H1 (cell line): ENCODE measurements at regions not wholly inside any gene's neighbourhood (a gene's known extent, or its start where the extent isn't known, plus 50 kb on each side); places are given as distances from the start of the nearest gene placed in this dataset.

Experiments used
- CTCF ChIA-PET: fragments of 300-600 bp; sonication (Branson Sonifier 250); formaldehyde crosslinking; loops from one replicate; lab custom pipeline; 2021; ENCODE audit not compliant: partially characterized antibody; lab: Charles Lee
- POLR2A ChIA-PET: fragments of 300-600 bp; sonication (Branson Sonifier 250); formaldehyde crosslinking; loops from one replicate; lab custom pipeline; 2021; ENCODE audit warnings: inconsistent platforms; ENCODE audit not compliant: partially characterized antibody; lab: Charles Lee
- DNase-seq, 2 experiments: peaks; one replicate each; pipeline versions ENCODE4 v3.0.0 to v3.0.0-alpha.2; 2010 to 2022; ENCODE audit warnings: low spot score in 2 of 2, low read depth in 1 of 2, mixed read lengths in 1 of 2
- FAIRE-seq: peaks from 2 replicates; lab custom pipeline; 2011; peaks lifted over from hg19 to GRCh38; lab: Jason Lieb, UNC
- H2AFZ ChIP-seq: 2 replicates; pipeline ENCODE4 v1.8.1; 2012; ENCODE audit warnings: low read length, inconsistent platforms
- H2AK5ac ChIP-seq: 2 replicates; pipeline ENCODE4 v1.6.1; 2013; ENCODE audit warnings: low read depth, low read length
- H2BK120ac ChIP-seq: replicated peaks from 2 replicates; pipeline ENCODE3; 2013; ENCODE audit warnings: low read depth, low read length, inconsistent platforms
- H2BK12ac ChIP-seq: 2 replicates; pipeline ENCODE4 v1.6.1; 2013; ENCODE audit warnings: low read depth, low read length
- H2BK15ac ChIP-seq: 2 replicates; pipeline ENCODE4 v1.6.1; 2013; ENCODE audit warnings: low read length
- H2BK20ac ChIP-seq: 2 replicates; pipeline ENCODE4 v1.6.1; 2013; ENCODE audit warnings: low read length
- H2BK5ac ChIP-seq: 2 replicates; pipeline ENCODE4 v1.6.1; 2013; ENCODE audit warnings: low read depth, low read length
- H3K14ac ChIP-seq: 2 replicates; pipeline ENCODE4 v1.6.1; 2013; ENCODE audit warnings: inconsistent platforms; ENCODE audit not compliant: insufficient read length
- H3K18ac ChIP-seq: 2 replicates; pipeline ENCODE4 v1.6.1; 2013; ENCODE audit warnings: low read length; ENCODE audit errors: extremely low read depth
- H3K23ac ChIP-seq: 2 replicates; pipeline ENCODE4 v1.6.1; 2013; ENCODE audit warnings: inconsistent platforms; ENCODE audit not compliant: insufficient read length
- H3K23me2 ChIP-seq: 2 replicates; pipeline ENCODE4 v1.6.1; 2013; ENCODE audit warnings: low read depth, low read length
- H3K27ac ChIP-seq: 2 replicates; pipeline ENCODE4 v1.6.1; 2011; ENCODE audit warnings: low read depth, low read length, inconsistent platforms
- H3K27me3 ChIP-seq, 4 experiments: replicated peaks in 1 of 4; 1 replicate in 1 of 4; 2 replicates in 3 of 4; pipeline versions ENCODE4 v1.6.1 to v1.8.1; 2011 to 2013; ENCODE audit warnings: low read length in 3 of 4, mild to moderate bottlenecking in 3 of 4, inconsistent platforms in 2 of 4, mixed read lengths in 2 of 4, moderate library complexity in 1 of 4; ENCODE audit not compliant: control insufficient read depth in 3 of 4, insufficient read depth in 3 of 4; ENCODE audit errors: extremely low read depth in 1 of 4
- H3K36me3 ChIP-seq, 4 experiments: 2 replicates each; pipeline versions ENCODE4 v1.6.1 to v1.8.1; 2011 to 2013; ENCODE audit warnings: mild to moderate bottlenecking in 4 of 4, low read length in 3 of 4, moderate library complexity in 2 of 4, control low read depth in 1 of 4, inconsistent platforms in 1 of 4; ENCODE audit not compliant: insufficient read depth in 4 of 4, control insufficient read depth in 2 of 4
- H3K4ac ChIP-seq: replicated peaks from 2 replicates; pipeline ENCODE3; 2013; ENCODE audit warnings: low read length, low read depth, mixed read lengths, inconsistent platforms; ENCODE audit not compliant: insufficient read length
- H3K4me1 ChIP-seq, 4 experiments: replicated peaks in 1 of 4; 1 replicate in 1 of 4; 2 replicates in 3 of 4; pipeline versions ENCODE4 v1.6.1 to v1.8.1; 2011 to 2013; ENCODE audit warnings: low read length in 3 of 4, inconsistent platforms in 2 of 4, mixed read lengths in 1 of 4; ENCODE audit not compliant: insufficient read depth in 4 of 4, control insufficient read depth in 3 of 4
- H3K4me2 ChIP-seq, 2 experiments: 2 replicates each; pipeline versions ENCODE4 v1.6.1 to v1.8.1; 2011 to 2013; ENCODE audit warnings: low read depth in 2 of 2, low read length in 2 of 2, control low read depth in 1 of 2, inconsistent platforms in 1 of 2, mild to moderate bottlenecking in 1 of 2; ENCODE audit not compliant: insufficient read depth in 1 of 2
- H3K4me3 ChIP-seq, 4 experiments: fragments of 200-600, 300-600 bp in 1 of 4; sonication (generic), shearing (Covaris generic), sonication (Bioruptor Twin) in 1 of 4; 2 replicates each; pipeline versions ENCODE4 v1.5.1 to v1.8.1; 2011 to 2016; ENCODE audit warnings: low read length in 4 of 4, low read depth in 3 of 4, control low read depth in 2 of 4, inconsistent platforms in 2 of 4, mild to moderate bottlenecking in 2 of 4, mixed read lengths in 1 of 4, moderate library complexity in 1 of 4; ENCODE audit not compliant: insufficient read depth in 2 of 4; ENCODE audit errors: extremely low read depth in 1 of 4
- H3K56ac ChIP-seq: replicated peaks from 2 replicates; pipeline ENCODE3; 2013; ENCODE audit warnings: low read depth, mild to moderate bottlenecking, mixed read lengths, low read length, inconsistent platforms; ENCODE audit not compliant: insufficient read length
- H3K79me1 ChIP-seq: 2 replicates; pipeline ENCODE4 v1.6.1; 2013; ENCODE audit warnings: low read depth, low read length, control low read depth
- H3K79me2 ChIP-seq, 2 experiments: 2 replicates each; pipeline versions ENCODE4 v1.6.1 to v1.8.1; 2012 to 2013; ENCODE audit warnings: low read length in 2 of 2, mild to moderate bottlenecking in 2 of 2, inconsistent platforms in 1 of 2; ENCODE audit not compliant: insufficient read depth in 2 of 2, control insufficient read depth in 1 of 2
- H3K9ac ChIP-seq, 4 experiments: replicated peaks in 1 of 4; 1 replicate in 1 of 4; 2 replicates in 3 of 4; pipeline versions ENCODE4 v1.6.1 to v1.8.1; 2011 to 2013; ENCODE audit warnings: low read depth in 3 of 4, low read length in 3 of 4, control low read depth in 2 of 4, mild to moderate bottlenecking in 2 of 4, moderate library complexity in 2 of 4, inconsistent platforms in 1 of 4; ENCODE audit errors: extremely low read depth in 1 of 4
- H3K9me3 ChIP-seq, 2 experiments: 2 replicates each; pipeline versions ENCODE4 v1.6.1 to v1.8.1; 2012 to 2013; ENCODE audit warnings: mild to moderate bottlenecking in 2 of 2, moderate library complexity in 2 of 2, control low read depth in 1 of 2, inconsistent platforms in 1 of 2, low read depth in 1 of 2, low read length in 1 of 2, mixed read lengths in 1 of 2; ENCODE audit not compliant: insufficient read depth in 2 of 2
- H4K20me1 ChIP-seq, 2 experiments: replicated peaks in 1 of 2; 2 replicates each; pipeline versions ENCODE3 to v1.8.1; 2011 to 2013; ENCODE audit warnings: inconsistent platforms in 2 of 2, low read length in 2 of 2, mild to moderate bottlenecking in 1 of 2; ENCODE audit not compliant: insufficient read depth in 2 of 2, control insufficient read depth in 1 of 2
- H4K5ac ChIP-seq: 2 replicates; pipeline ENCODE4 v1.6.1; 2013; ENCODE audit warnings: low read length, low read depth, mixed read lengths, inconsistent platforms; ENCODE audit not compliant: insufficient read length
- H4K8ac ChIP-seq: 2 replicates; pipeline ENCODE4 v1.8.0; 2013; ENCODE audit warnings: mild to moderate bottlenecking, moderate library complexity, low read length, inconsistent platforms; ENCODE audit not compliant: insufficient read depth; ENCODE audit errors: extremely low read depth
- H4K91ac ChIP-seq: replicated peaks from 2 replicates; pipeline ENCODE3; 2013; ENCODE audit warnings: low read length, mixed read lengths, inconsistent platforms; ENCODE audit not compliant: insufficient read length
- CBX5 ChIP-seq: fragments of 300-800, 300-1000 bp; sonication (generic); IDR thresholded peaks from 2 replicates; pipeline ENCODE4 v1.7.1; 2016; ENCODE audit warnings: antibody characterized with exemption, low read length, low read depth
- JUND ChIP-seq: IDR thresholded peaks from 2 replicates; pipeline ENCODE4 v1.6.1; 2011; ENCODE audit warnings: mild to moderate bottlenecking, improper control_type of control experiment, low read length
- SIX5 ChIP-seq: IDR thresholded peaks from 2 replicates; pipeline ENCODE4 v1.6.1; 2011; ENCODE audit warnings: mild to moderate bottlenecking, low read depth, low read length
- WGBS, 2 experiments: shearing (Covaris generic) in 1 of 2; methylation state at CpG; one replicate each; pipeline versions ENCODE4 v1.1.6 to v1.1.7; 2013 to 2015; ENCODE audit warnings: low lambda C conversion rate in 2 of 2, mixed read lengths in 2 of 2, inconsistent platforms in 1 of 2, low coverage in 1 of 2, missing lambda C conversion rate in 1 of 2; ENCODE audit not compliant: insufficient replicate concordance in 2 of 2, insufficient coverage in 1 of 2, insufficient read length in 1 of 2; ENCODE audit errors: extremely low coverage in 1 of 2, missing lambda C conversion rate in 1 of 2; 5-methylcytosine and 5-hydroxymethylcytosine counted together

DNA sequence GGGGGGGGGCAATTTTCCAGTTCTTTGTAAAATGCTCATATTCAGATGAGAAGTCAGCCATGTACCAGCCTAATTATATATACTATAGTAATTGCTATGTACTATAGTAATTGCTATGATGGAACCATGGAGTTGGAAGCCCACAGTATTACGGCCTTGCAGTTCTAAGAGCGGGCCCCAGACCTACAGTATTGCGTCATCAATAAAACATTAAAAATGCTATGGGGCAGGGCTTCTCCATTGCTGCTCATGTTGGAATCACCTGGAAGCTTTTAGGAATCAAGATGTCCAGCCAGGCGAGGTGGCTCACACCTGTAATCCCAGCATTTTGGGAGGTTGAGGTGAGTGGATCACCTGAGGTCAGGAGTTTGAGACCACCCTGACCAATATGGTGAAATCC, 443.7 kb upstream of the GRM7 start:
- ChIA-PET POLR2A (no interaction called here), CTCF (interaction anchor here (0.6 to 1.8 kb wide), 3 partner anchors 13 to 325 kb away, joined by 3 to 4 read pairs (median 3); no protein-coding TSS in a partner anchor)
- H3K4me3 ChIP-seq, result no peak overlapping the region
- no peak overlapping the region for H3K9ac ChIP-seq
- H3K79me1 ChIP-seq, result no peaks in the 10 kb centered on the region
- H3K56ac ChIP-seq, result no peak overlapping the region
- no peak overlapping the region for H3K27ac ChIP-seq
- no peak overlapping the region for H2BK15ac ChIP-seq
- H3K4me1 ChIP-seq, result peaks cover 0 to 2% (median 0%) of the 10 kb centered on the region in 4 experiments; a peak in 1 of 7 replicates
- H3K9me3 ChIP-seq, result no peaks in the 10 kb centered on the region
- no peak overlapping the region for H3K4me2 ChIP-seq
- H2BK20ac ChIP-seq, result no peak overlapping the region
- no peak overlapping the region for H2AK5ac ChIP-seq
- H4K8ac ChIP-seq, result no peak overlapping the region
- no peak overlapping the region for H4K91ac ChIP-seq
- 98% methylated on average over 4 of the region's 4 CpGs; no CpG with 5 or more reads in 1 of the 2 experiments for WGBS, 2 experiments
- no peak overlapping the region for H2BK120ac ChIP-seq
- no peak overlapping the region for H2BK12ac ChIP-seq
- no peak overlapping the region for H3K23ac ChIP-seq
- no peak for TF ChIP-seq CBX5
- no peak for TF ChIP-seq SIX5
- no peak for TF ChIP-seq JUND
- H3K36me3 ChIP-seq, result no peaks in the 10 kb centered on the region
- no peaks in the 10 kb centered on the region for H3K27me3 ChIP-seq
- DNase-seq (no peak), FAIRE-seq (no peak)
- no peaks in the 10 kb centered on the region for H3K79me2 ChIP-seq
- no peaks in the 10 kb centered on the region for H4K20me1 ChIP-seq
- no peak overlapping the region for H3K4ac ChIP-seq
- H2BK5ac ChIP-seq, result no peak overlapping the region
- H2AFZ ChIP-seq, result no peak overlapping the region
- H4K5ac ChIP-seq, result no peak overlapping the region
- H3K18ac ChIP-seq, result no peak overlapping the region
- H3K23me2 ChIP-seq, result no peaks in the 10 kb centered on the region
- no peak overlapping the region for H3K14ac ChIP-seq
